ENCODE measurements at regions not wholly inside any gene's neighbourhood (a gene's known extent, or its start where the extent isn't known, plus 50 kb on each side); places are given as distances from the start of the nearest gene placed in this dataset.

DNA sequence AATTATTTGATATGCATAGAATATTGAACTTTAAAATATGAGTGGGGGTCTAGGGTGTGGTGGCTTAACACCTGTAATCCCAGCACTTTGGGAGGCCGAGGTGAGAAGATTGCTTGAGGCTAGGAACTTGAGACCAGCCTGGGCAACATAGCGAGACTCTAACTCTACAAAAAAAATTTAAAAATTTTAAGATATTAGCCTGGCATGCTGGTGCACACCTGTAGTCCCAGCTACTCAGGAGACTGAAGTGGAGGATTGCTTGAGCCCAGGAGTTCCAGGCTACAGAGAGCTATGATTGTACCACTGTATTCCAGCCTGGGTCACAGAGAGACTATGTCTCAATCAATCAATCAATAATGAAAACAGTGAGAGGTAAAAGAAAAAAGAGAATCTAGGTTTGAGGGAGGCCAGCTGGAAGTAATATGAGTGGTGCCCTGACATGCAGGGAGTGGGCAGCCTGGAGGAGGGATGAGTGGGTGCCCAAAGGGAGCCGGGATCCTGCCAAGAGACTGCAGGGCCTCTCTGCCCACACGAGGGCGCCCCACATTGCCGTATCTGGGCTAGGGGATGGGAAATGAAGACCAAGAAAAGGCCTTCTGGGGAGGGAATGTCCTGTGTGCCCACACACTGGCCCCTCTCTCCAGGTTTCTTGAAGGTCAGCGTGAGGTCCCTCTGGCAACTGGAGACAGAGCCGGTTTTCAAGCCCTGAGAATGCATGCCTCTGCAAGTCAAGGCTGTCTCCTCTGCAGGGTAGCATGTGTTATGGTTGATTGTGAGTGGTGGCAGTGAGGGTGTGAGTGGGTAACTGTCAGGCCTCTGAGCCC lies 93.9 kb upstream of the PPM1J start:
- no peak for TF ChIP-seq EZH2 (optimal IDR thresholded peaks at IDR 0.05; ENCODE audit: low read depth, low read length)
- peak; percentile 60 for TF ChIP-seq CTCF (IDR thresholded peaks at IDR 0.05; ENCODE audit: low read length)
- no peak for TF ChIP-seq EZH2phosphoT487 (IDR thresholded peaks at IDR 0.05; ENCODE audit: low read length)

Data from MM.1S (cell line).